Memory B cell (primary cell): ENCODE measurements at regions not wholly inside any gene's neighbourhood (a gene's known extent, or its start where the extent isn't known, plus 50 kb on each side); places are given as distances from the start of the nearest gene placed in this dataset.

ENCODE experiments used
- ATAC-seq: fragments of 150-1000 bp; cut with Tn5 transposase; 2 replicates; pipeline ENCODE4 v1.10.0; 2021; ENCODE audit warnings: low read depth, mild to moderate bottlenecking, moderate library complexity
- DNase-seq, 2 donors: peaks; one replicate each; pipeline ENCODE4 v3.0.0; 2022; ENCODE audit warnings: low spot score in 2 of 2
- H3K27ac Mint-ChIP-seq: one replicate; pipeline ENCODE4 v1.8.0; 2022; ENCODE audit warnings: mild to moderate bottlenecking, moderate library complexity, mixed read lengths
- H3K27me3 Mint-ChIP-seq: one replicate; pipeline ENCODE4 v1.8.0; 2022; ENCODE audit warnings: mixed read lengths
- H3K36me3 Mint-ChIP-seq: one replicate; pipeline ENCODE4 v1.8.0; 2022; ENCODE audit warnings: mild to moderate bottlenecking, mixed read lengths
- H3K4me1 Mint-ChIP-seq: one replicate; pipeline ENCODE4 v1.8.0; 2022; ENCODE audit warnings: mixed read lengths
- H3K4me3 Mint-ChIP-seq: one replicate; pipeline ENCODE4 v1.8.0; 2022; ENCODE audit warnings: mild to moderate bottlenecking, moderate library complexity, mixed read lengths
- H3K9me3 Mint-ChIP-seq: one replicate; pipeline ENCODE4 v1.8.0; 2022; ENCODE audit warnings: mixed read lengths

DNA sequence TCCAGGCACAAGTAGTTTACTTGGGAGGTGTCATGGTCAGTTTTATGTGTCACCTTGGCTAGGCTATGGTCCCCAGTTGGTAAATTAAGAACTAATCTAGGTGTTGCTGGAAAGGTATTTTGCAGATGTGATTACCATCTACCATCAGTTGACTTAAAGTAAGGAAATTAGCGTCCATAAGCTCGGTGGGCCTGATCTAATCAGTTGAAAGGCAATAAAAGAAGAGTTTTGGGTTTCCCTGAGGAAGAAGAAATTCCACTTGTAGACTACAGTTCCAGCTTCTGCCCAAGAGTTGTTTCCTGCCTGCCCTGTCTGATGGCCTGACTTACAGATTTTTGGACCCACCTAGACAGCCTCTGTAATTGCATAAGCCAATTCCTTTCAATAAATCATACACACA, 438.7 kb upstream of the PROK2 start:
- Mint-ChIP-seq H3K36me3 (peaks cover 5% of the 10 kb centered on the region), H3K27me3 (no peaks in the 10 kb centered on the region), H3K4me3 (no peak overlapping the region), H3K27ac (no peak overlapping the region), H3K4me1 (no peaks in the 10 kb centered on the region), H3K9me3 (peaks cover 21% of the 10 kb centered on the region)
- DNase-seq (no peak), ATAC-seq (no peak)

- no peaks in the 10 kb centered on the region for H3K4me1 Mint-ChIP-seq
- peaks cover 5% of the 10 kb centered on the region for H3K36me3 Mint-ChIP-seq
- H3K27ac Mint-ChIP-seq, result no peak overlapping the region
- DNase-seq (no peak), ATAC-seq (no peak)
- H3K9me3 Mint-ChIP-seq, result peaks cover 21% of the 10 kb centered on the region
- no peak overlapping the region for H3K4me3 Mint-ChIP-seq
- peaks cover 1% of the 10 kb centered on the region for H3K27me3 Mint-ChIP-seq
Observed at GRCh38 chr3:72223116-72223515, 438.2 kb upstream of the PROK2 start.

DNA sequence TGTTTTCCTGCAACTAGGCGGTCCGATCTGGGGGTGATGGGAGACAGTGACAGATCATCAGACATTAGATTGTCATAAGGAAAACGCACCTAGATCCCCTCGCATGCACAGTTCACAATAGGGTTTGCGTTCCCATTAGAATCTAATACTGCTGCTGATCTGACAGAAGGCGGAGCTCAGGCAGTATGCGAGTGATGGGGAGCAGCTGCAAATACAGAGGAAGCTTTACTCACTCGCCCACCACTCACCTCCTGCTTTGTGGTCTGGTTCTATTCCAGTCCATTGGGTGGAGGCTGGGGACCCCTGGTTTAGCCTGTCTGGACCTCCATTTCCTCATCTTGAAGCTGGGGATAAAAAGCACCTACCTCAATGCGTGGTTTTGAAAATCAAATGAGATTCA, 437.5 kb upstream of the PROK2 start:
- no peak for ATAC-seq
- Mint-ChIP-seq H3K4me1 (peaks cover 1% of the 10 kb centered on the region), H3K4me3 (no peak overlapping the region), H3K27me3 (peaks cover 2% of the 10 kb centered on the region), H3K36me3 (peaks cover 7% of the 10 kb centered on the region), H3K27ac (no peak overlapping the region), H3K9me3 (peaks cover 20% of the 10 kb centered on the region)
- DNase-seq, result no peak

DNA sequence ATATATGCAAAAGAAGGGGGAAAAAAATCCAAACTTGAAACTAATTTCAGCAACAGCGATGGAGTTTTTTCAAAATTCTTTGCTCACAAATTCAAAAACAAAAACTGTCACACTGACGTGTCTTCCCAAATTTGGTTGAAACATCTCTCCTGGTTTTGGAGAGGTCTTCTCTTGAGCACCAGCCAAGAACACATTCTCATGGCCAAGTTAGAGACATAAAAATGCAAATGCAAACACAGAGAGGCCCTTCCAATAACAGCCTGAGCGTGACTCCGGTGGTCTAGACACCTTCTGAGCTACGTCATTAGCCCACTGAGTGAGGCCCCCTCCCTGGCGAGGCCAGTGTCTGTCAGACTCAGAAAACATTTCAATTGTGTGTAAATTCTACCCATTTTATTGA, 436.0 kb upstream of the PROK2 start:
- Mint-ChIP-seq H3K4me3 (no peak overlapping the region), H3K4me1 (peaks cover 3% of the 10 kb centered on the region), H3K27me3 (peaks cover 5% of the 10 kb centered on the region), H3K27ac (no peak overlapping the region), H3K9me3 (peaks cover 13% of the 10 kb centered on the region), H3K36me3 (peaks cover 7% of the 10 kb centered on the region)
- no peak for DNase-seq
- ATAC-seq, result no peak

DNA sequence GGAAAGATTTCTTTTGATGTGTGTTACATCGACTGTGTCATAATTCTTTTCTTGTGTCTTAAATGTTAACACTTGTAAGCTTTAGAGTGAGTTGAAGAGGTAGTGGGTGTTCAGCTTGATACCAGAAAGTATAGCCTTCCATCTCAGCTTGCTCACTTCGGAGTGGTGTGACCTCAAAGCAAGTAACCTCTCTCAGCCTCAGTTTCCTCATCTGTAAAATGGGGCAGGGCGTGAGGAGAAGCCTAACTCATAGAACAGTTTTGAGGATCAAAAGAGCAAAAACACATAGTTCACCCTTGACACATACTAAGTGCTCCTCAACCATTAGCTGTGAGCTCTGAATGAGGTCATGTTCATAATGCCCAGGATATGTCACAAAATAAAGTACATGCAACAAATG, 434.8 kb upstream of the PROK2 start:
- H3K27me3 Mint-ChIP-seq, result peaks cover 5% of the 10 kb centered on the region
- peaks cover 6% of the 10 kb centered on the region for H3K36me3 Mint-ChIP-seq
- peaks cover 3% of the 10 kb centered on the region for H3K4me1 Mint-ChIP-seq
- ATAC-seq, result no peak
- peaks cover 4% of the 10 kb centered on the region for H3K9me3 Mint-ChIP-seq
- H3K4me3 Mint-ChIP-seq, result no peak overlapping the region
- no peak overlapping the region for H3K27ac Mint-ChIP-seq
- DNase-seq, result no peak

- no peak for DNase-seq
- ATAC-seq, result no peak
- H3K9me3 Mint-ChIP-seq, result no peaks in the 10 kb centered on the region
- H3K4me1 Mint-ChIP-seq, result peaks cover 3% of the 10 kb centered on the region
- H3K27me3 Mint-ChIP-seq, result peaks cover 5% of the 10 kb centered on the region
- H3K4me3 Mint-ChIP-seq, result no peak overlapping the region
- peaks cover 4% of the 10 kb centered on the region for H3K36me3 Mint-ChIP-seq
- H3K27ac Mint-ChIP-seq, result no peak overlapping the region
Observed at GRCh38 chr3:72217570-72217969, 432.6 kb upstream of the PROK2 start.

DNA sequence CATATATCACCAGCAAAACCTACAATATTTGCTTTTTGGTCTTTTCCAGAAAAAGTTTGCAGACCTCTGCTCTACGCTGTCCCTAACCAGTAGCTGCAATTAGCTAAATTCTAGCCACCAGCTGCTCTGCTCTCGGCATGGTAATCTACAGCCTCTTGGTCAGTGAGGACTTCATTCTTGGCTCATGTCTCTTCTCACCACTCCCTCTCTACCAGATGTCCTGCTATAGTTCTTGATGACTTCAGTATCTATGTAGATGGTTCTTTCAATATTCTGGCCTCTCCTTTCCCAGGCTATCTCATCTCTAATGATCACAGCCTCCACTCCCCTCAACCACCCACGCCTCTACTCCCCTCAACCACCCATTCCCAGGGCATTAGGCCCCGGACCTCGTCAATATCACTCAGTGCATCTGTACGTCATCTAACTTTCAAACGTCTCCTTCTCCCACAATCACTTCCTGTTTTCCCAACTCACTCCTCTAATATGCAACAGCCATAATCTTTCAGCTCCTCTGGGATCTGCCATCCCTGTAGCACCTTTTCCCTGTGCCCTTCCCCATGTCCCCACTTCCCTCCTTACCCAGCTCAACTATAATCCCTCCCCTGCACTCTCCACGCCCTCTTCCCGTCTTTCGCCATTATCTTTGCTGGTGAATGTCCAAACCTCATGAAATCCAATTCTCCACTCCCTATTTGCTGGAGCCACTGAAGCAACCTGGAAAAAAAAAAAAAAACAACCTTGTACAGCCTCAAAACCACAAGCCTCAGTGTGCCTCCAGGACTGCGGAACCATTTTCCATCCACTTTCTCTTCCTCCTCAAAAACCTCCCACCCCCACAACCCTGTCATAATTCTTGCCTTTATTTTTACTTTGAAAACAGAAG, 429.4 kb upstream of the PROK2 start:
- ATAC-seq (no peak), DNase-seq (no peak)
- Mint-ChIP-seq H3K27ac (no peak overlapping the region), H3K4me3 (no peak overlapping the region), H3K9me3 (no peaks in the 10 kb centered on the region), H3K4me1 (peaks cover 3% of the 10 kb centered on the region), H3K27me3 (peaks cover 7% of the 10 kb centered on the region), H3K36me3 (peaks cover 4% of the 10 kb centered on the region)

DNA sequence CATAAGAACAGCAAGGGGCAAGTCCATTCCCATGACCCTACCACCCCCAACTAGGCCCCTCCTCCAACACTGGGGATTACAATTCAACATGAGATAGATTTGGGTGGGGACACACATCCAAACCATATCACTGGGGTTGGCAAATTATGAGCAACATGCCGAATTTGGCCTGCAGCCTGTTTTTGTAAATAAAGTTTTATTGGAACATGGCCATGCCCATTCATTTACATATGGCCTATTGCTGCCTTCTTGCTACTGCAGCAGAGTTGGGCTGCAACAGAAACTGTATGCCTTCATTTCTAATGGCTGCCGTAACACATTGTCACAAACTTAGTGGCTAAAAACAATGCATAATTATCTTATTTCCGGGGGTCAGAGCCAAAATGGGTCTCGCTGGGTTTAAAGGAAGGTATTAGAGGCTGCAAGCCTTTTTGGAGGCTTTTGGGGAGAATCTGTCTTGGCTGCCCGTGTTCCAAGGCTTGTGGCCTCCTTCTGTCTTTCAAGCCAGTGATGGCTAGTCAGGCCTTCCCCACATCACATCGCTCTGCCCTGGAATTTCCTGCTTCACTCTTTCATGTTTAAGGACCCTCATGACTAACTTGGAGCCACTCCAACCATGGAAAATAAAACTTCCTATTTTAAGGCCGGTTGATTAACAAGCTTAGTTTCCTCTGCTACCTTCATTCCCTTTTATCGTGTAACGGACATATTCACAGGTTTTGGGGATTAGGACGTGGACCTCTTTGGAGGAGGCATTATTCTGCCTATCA, 428.5 kb upstream of the PROK2 start:
- Mint-ChIP-seq H3K27me3 (peaks cover 7% of the 10 kb centered on the region), H3K4me3 (no peak overlapping the region)
- no peak for ATAC-seq

DNA sequence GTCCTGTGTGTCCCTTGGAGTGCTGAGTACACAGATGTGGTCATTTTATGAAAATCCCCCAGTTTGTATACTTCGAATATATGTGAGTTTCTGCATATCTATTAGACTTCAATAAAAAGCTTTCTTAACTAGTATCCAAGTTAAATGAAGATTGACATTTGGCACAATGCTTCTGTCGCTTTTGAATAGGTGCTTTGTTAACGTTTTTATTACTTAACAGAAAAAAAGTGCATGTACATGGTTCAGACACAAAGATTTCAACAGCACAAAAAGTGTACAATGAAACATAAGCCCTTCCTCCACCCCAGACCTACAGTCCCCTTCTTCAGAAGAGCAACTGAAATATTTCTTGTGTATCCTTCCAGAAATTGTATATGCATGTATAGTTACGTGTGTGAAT, 427.4 kb upstream of the PROK2 start:
- ATAC-seq, result no peak
- Mint-ChIP-seq H3K36me3 (peaks cover 2% of the 10 kb centered on the region), H3K4me1 (peaks cover 5% of the 10 kb centered on the region), H3K27ac (no peak overlapping the region), H3K4me3 (no peak overlapping the region), H3K27me3 (peaks cover 6% of the 10 kb centered on the region), H3K9me3 (no peaks in the 10 kb centered on the region)
- no peak for DNase-seq

More for the DNA sequence above, 428.5 kb upstream of the PROK2 start:
- H3K27ac Mint-ChIP-seq, result no peak overlapping the region
- no peaks in the 10 kb centered on the region for H3K9me3 Mint-ChIP-seq
- H3K4me1 Mint-ChIP-seq, result peaks cover 3% of the 10 kb centered on the region
- H3K36me3 Mint-ChIP-seq, result peaks cover 4% of the 10 kb centered on the region
- no peak for DNase-seq

DNA sequence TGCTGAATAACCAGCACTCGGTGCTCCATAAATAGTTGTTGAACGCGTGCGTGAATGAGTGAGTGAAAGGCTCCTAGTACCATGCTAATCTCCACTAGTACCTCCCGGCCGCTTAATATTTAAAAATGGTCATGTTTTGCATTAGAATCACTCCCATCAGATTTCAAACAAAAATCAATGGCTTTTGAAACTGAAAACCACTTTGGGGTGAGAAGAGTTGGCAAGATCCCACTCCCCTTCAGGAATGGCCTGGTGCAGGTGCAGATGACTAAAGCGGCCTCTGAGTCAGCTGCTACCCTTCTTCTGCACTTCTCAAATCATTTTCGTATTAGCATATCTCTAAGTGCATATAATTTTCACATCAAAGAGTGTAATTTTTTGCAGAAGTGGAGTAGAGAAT, 425.3 kb upstream of the PROK2 start:
- H3K36me3 Mint-ChIP-seq, result no peaks in the 10 kb centered on the region
- H3K9me3 Mint-ChIP-seq, result no peaks in the 10 kb centered on the region
- DNase-seq (no peak), ATAC-seq (no peak)
- H3K4me3 Mint-ChIP-seq, result no peak overlapping the region
- peaks cover 2% of the 10 kb centered on the region for H3K27me3 Mint-ChIP-seq
- peaks cover 2% of the 10 kb centered on the region for H3K4me1 Mint-ChIP-seq
- no peak overlapping the region for H3K27ac Mint-ChIP-seq

DNA sequence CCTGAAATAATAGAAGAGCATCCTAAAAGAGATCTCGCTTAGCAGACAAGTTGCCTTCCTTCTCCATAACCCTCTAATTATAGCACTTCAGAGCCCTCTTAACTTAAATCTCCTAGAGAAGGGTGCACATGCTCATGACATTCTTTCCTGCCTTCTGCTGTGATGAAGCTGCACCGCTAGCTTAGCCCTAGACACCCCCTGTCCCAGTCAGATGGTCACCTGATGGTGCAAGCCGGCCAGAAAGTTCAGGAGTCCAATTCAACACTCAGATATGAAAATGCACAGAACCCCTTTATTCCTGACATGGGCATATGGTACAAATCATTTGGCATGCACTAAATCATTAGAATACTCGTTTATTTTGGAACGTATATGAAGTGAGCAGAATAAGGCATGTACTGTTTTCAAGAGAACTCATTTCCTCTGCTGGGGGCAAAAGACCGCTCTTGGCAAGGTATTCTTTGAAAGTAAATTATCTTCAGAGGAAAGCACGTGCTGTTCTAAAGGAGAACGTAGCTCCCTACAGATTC, 420.4 kb upstream of the PROK2 start:
- Mint-ChIP-seq H3K36me3 (no peaks in the 10 kb centered on the region), H3K27ac (no peak overlapping the region), H3K9me3 (no peaks in the 10 kb centered on the region), H3K4me3 (no peak overlapping the region), H3K4me1 (peaks cover 2% of the 10 kb centered on the region), H3K27me3 (peaks cover 3% of the 10 kb centered on the region)
- DNase-seq (no peak), ATAC-seq (no peak)

- peaks cover 7% of the 10 kb centered on the region for H3K27me3 Mint-ChIP-seq
- H3K4me1 Mint-ChIP-seq, result peaks cover 2% of the 10 kb centered on the region
- no peak overlapping the region for H3K27ac Mint-ChIP-seq
- no peak overlapping the region for H3K4me3 Mint-ChIP-seq
- DNase-seq (no peak), ATAC-seq (no peak)
- H3K9me3 Mint-ChIP-seq, result peaks cover 3% of the 10 kb centered on the region
- H3K36me3 Mint-ChIP-seq, result peaks cover 3% of the 10 kb centered on the region
Observed at GRCh38 chr3:72204452-72204851, 419.5 kb upstream of the PROK2 start.

DNA sequence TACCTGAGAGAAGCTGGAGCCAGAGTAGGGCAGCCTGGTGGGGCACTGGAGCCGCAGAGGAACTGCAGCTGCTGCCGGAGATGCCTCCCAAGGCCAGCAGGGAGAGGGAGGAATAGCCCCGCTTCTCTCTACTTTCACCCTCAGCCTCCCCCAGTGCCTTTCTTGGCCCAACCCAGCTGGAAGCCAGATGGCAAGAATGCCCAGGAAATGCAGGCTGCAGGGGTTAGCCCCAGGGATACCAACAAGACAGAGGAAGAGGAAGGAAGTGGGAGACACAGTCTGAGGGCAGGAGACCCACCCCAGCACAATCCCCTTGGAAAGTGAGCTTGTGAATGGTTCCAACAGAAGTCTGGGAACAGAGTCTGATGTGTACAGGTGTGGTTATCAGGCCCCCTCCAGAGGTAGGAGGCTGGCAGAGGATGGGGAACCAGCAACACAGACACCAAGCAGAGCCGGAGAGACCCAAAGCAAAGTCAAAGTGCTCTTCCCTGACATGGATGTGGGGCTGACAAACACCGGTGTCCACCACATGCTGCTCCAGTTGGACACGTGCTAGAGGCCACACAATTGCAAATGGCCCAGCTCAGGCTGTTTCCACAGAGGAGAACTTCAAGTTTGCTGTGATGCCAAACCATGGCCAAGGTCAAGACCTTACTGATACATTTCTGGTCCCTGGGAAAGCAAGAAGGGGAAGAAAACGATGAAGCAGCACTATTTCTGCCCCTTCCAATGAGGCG, 418.8 kb upstream of the PROK2 start:
- Mint-ChIP-seq H3K9me3 (peaks cover 3% of the 10 kb centered on the region), H3K27me3 (peaks cover 9% of the 10 kb centered on the region), H3K36me3 (peaks cover 3% of the 10 kb centered on the region), H3K4me1 (peaks cover 2% of the 10 kb centered on the region), H3K27ac (no peak overlapping the region), H3K4me3 (no peak overlapping the region)
- DNase-seq (no peak), ATAC-seq (no peak)

GRCh38 chr3:72203105-72203504, 418.2 kb upstream of the PROK2 start:
- DNase-seq (no peak), ATAC-seq (no peak)
- peaks cover 9% of the 10 kb centered on the region for H3K27me3 Mint-ChIP-seq
- H3K4me3 Mint-ChIP-seq, result no peak overlapping the region
- H3K36me3 Mint-ChIP-seq, result peaks cover 3% of the 10 kb centered on the region
- no peak overlapping the region for H3K27ac Mint-ChIP-seq
- no peaks in the 10 kb centered on the region for H3K4me1 Mint-ChIP-seq
- peaks cover 3% of the 10 kb centered on the region for H3K9me3 Mint-ChIP-seq
